ENCODE measurements at regions not wholly inside any gene's neighbourhood (a gene's known extent, or its start where the extent isn't known, plus 50 kb on each side); places are given as distances from the start of the nearest gene placed in this dataset.

- DNase-seq (ENCODE audit: low read depth in 2 of 2), result no peak
Observed at GRCh38 chr2:128436479-128437203, 118.0 kb upstream of the HS6ST1 start.

GRCh38 chr2:128437204-128437565, 118.5 kb upstream of the HS6ST1 start:
- no peak for DNase-seq (ENCODE audit: low read depth in 2 of 2)

- DNase-seq (ENCODE audit: low read depth in 2 of 2), result no peak
Observed at GRCh38 chr2:128438091-128438490, 119.4 kb upstream of the HS6ST1 start.

GRCh38 chr2:128438586-128438985, 119.9 kb upstream of the HS6ST1 start:
- no peak for DNase-seq (ENCODE audit: low read depth in 2 of 2)

- DNase-seq (ENCODE audit: low read depth in 2 of 2), result no peak
Observed at GRCh38 chr2:128439031-128439790, 120.5 kb upstream of the HS6ST1 start.

- DNase-seq (ENCODE audit: low read depth in 2 of 2), result no peak
Observed at GRCh38 chr2:128439791-128440665, 121.4 kb upstream of the HS6ST1 start.

- DNase-seq (ENCODE audit: low read depth in 2 of 2), result no peak
Observed at GRCh38 chr2:128440666-128441340, 122.1 kb upstream of the HS6ST1 start.

GRCh38 chr2:128441341-128442052, 122.8 kb upstream of the HS6ST1 start:
- DNase-seq (ENCODE audit: low read depth in 2 of 2), result no peak

- no peak for DNase-seq (ENCODE audit: low read depth in 2 of 2)
Observed at GRCh38 chr2:128442053-128442751, 123.5 kb upstream of the HS6ST1 start.

GRCh38 chr2:128442891-128443302, 124.2 kb upstream of the HS6ST1 start:
- no peak for DNase-seq (ENCODE audit: low read depth in 2 of 2)

GRCh38 chr2:128444121-128444771, 125.6 kb upstream of the HS6ST1 start:
- DNase-seq (ENCODE audit: low read depth in 2 of 2), result no peak

- no peak for DNase-seq (ENCODE audit: low read depth in 2 of 2)
Observed at GRCh38 chr2:128444816-128445522, 126.3 kb upstream of the HS6ST1 start.

GRCh38 chr2:128445523-128445900, 126.8 kb upstream of the HS6ST1 start:
- DNase-seq (ENCODE audit: low read depth in 2 of 2), result no peak

GRCh38 chr2:128446049-128446873, 127.6 kb upstream of the HS6ST1 start:
- DNase-seq (ENCODE audit: low read depth in 2 of 2), result no peak

- DNase-seq (ENCODE audit: low read depth in 2 of 2), result no peak
Observed at GRCh38 chr2:128446874-128447537, 128.3 kb upstream of the HS6ST1 start.

GRCh38 chr2:128447538-128447995, 128.9 kb upstream of the HS6ST1 start:
- no peak for DNase-seq (ENCODE audit: low read depth in 2 of 2)
